A549 (cell line): ENCODE measurements at regions not wholly inside any gene's neighbourhood (a gene's known extent, or its start where the extent isn't known, plus 50 kb on each side); places are given as distances from the start of the nearest gene placed in this dataset.

ENCODE experiments used
- ATAC-seq, 2 experiments: fragments of 200-7000 bp in 1 of 2; fragments of >200 bp in 1 of 2; cut with Nextera tagmentation in 1 of 2; cut with Tn5 transposase in 1 of 2; 3 replicates each; pipeline versions ENCODE4 v1.8.0 to v1.9.1; 2018 to 2020; ENCODE audit warnings: mild to moderate bottlenecking in 1 of 2, moderate library complexity in 1 of 2
- CTCF ChIA-PET: fragments of 300-600 bp; sonication (Branson Sonifier 250); formaldehyde crosslinking; extraction: SDS; loops from one replicate; lab custom pipeline; 2021; ENCODE audit warnings: antibody characterized with exemption, inconsistent platforms; lab: Yijun Ruan, JAX
- POLR2A ChIA-PET: fragments of 350-600 bp; formaldehyde crosslinking; extraction: SDS; loops from one replicate; lab custom pipeline; 2021; ENCODE audit warnings: antibody characterized with exemption, inconsistent platforms; lab: Yijun Ruan, JAX
- DNase-seq, 2 experiments: peaks; one replicate each; pipeline versions ENCODE4 v3.0.0 to v3.0.0-alpha.2; 2011 to 2016; ENCODE audit warnings: low read depth in 1 of 2, low spot score in 1 of 2
- FAIRE-seq: peaks from 2 replicates; lab custom pipeline; 2011; peaks lifted over from hg19 to GRCh38; lab: Jason Lieb, UNC
- H3K27ac ChIP-seq, 2 experiments: fragments of >200 bp; sonication (Bioruptor Twin); formaldehyde crosslinking; 3 replicates each; pipeline ENCODE4 v1.5.1; 2016 to 2017
- H3K4me1 ChIP-seq: fragments of >200 bp; sonication (Bioruptor Twin); formaldehyde crosslinking; 3 replicates; pipeline ENCODE4 v1.6.1; 2016
- H3K4me2 ChIP-seq: fragments of >200 bp; sonication (Bioruptor Twin); formaldehyde crosslinking; 3 replicates; pipeline ENCODE4 v1.6.1; 2016
- H3K4me3 ChIP-seq: fragments of >200 bp; sonication (Bioruptor Twin); formaldehyde crosslinking; 3 replicates; pipeline ENCODE4 v1.5.1; 2016
- H3K9me3 ChIP-seq: fragments of >200 bp; sonication (Bioruptor Twin); formaldehyde crosslinking; 3 replicates; pipeline ENCODE4 v1.6.1; 2016
- ATOH8 ChIP-seq: fragments of 250-450 bp; sonication (Bioruptor Pico); IDR thresholded peaks from 2 replicates; pipeline ENCODE4 v1.5.0; 2020; ENCODE audit warnings: low read depth, mild to moderate bottlenecking, moderate library complexity
- BCL3 ChIP-seq: fragments of >200 bp; sonication (Bioruptor Twin); formaldehyde crosslinking; IDR thresholded peaks from 3 replicates; pipeline ENCODE4 v1.6.1; 2016
- BHLHE40 ChIP-seq: IDR thresholded peaks from 2 replicates; pipeline ENCODE4 v1.6.1; 2012; ENCODE audit warnings: low read depth, low read length, inconsistent platforms
- CHD2 ChIP-seq: fragments of 150-350 bp; IDR thresholded peaks from 2 replicates; pipeline ENCODE4 v1.6.1; 2014; ENCODE audit warnings: low read length; ENCODE audit not compliant: partially characterized antibody
- CHD4 ChIP-seq: fragments of 200-600 bp; sonication (generic); IDR thresholded peaks from 2 replicates; pipeline ENCODE4 v1.6.1; 2016; ENCODE audit warnings: antibody characterized with exemption, mild to moderate bottlenecking, borderline replicate concordance
- EHF ChIP-seq: fragments of 250-450 bp; sonication (Bioruptor Pico); IDR thresholded peaks from 2 replicates; pipeline ENCODE4 v1.5.0; 2020; ENCODE audit warnings: mild to moderate bottlenecking
- EP300 ChIP-seq, 2 experiments: fragments of >200 bp; sonication (Bioruptor Twin); formaldehyde crosslinking; IDR thresholded peaks; 2 replicates in 1 of 2; 3 replicates in 1 of 2; pipeline ENCODE4 v1.6.1; 2016 to 2017
- ESRRA ChIP-seq: fragments of 150-350 bp; IDR thresholded peaks from 2 replicates; pipeline ENCODE4 v1.6.1; 2014; ENCODE audit warnings: mild to moderate bottlenecking, low read length, borderline replicate concordance
- FOXS1 ChIP-seq: fragments of 250-450 bp; sonication (Bioruptor Pico); IDR thresholded peaks from 2 replicates; pipeline ENCODE4 v1.5.0; 2020; ENCODE audit warnings: mild to moderate bottlenecking, moderate library complexity
- HOXA7 ChIP-seq: fragments of 250-450 bp; sonication (Bioruptor Pico); IDR thresholded peaks from 2 replicates; pipeline ENCODE4 v1.5.0; 2020; ENCODE audit warnings: mild to moderate bottlenecking, moderate library complexity
- HOXB5 ChIP-seq: fragments of 250-450 bp; sonication (Bioruptor Pico); IDR thresholded peaks from 2 replicates; pipeline ENCODE4 v1.5.0; 2020; ENCODE audit warnings: mild to moderate bottlenecking, moderate library complexity
- JUN ChIP-seq, 2 experiments: fragments of >200 bp; sonication (Bioruptor Twin); formaldehyde crosslinking; IDR thresholded peaks; 2 replicates in 1 of 2; 3 replicates in 1 of 2; pipeline ENCODE4 v1.6.1; 2016 to 2017
- KDM1A ChIP-seq: fragments of 200-600 bp; sonication (generic); IDR thresholded peaks from 2 replicates; pipeline ENCODE4 v1.6.1; 2016; ENCODE audit warnings: low read depth, mild to moderate bottlenecking
- KDM5A ChIP-seq: fragments of 200-600 bp; sonication (generic); IDR thresholded peaks from 2 replicates; pipeline ENCODE4 v1.6.1; 2016; ENCODE audit warnings: antibody characterized with exemption, mild to moderate bottlenecking
- MAFK ChIP-seq: fragments of 450-650 bp; IDR thresholded peaks from 2 replicates; pipeline ENCODE4 v1.6.1; 2014; ENCODE audit not compliant: partially characterized antibody
- MAZ ChIP-seq: fragments of 150-350 bp; IDR thresholded peaks from 2 replicates; pipeline ENCODE4 v1.6.1; 2014; ENCODE audit warnings: antibody characterized with exemption, low read depth, low read length, borderline replicate concordance
- NFE2L2 ChIP-seq: fragments of 150-350 bp; conservative IDR thresholded peaks from 2 replicates; pipeline ENCODE4 v1.6.1; 2014; ENCODE audit warnings: low read length
- NPAS2 ChIP-seq: fragments of 250-450 bp; sonication (Bioruptor Pico); IDR thresholded peaks from 2 replicates; pipeline ENCODE4 v1.8.0; 2022; ENCODE audit warnings: mild to moderate bottlenecking, moderate library complexity, borderline replicate concordance
- PHF8 ChIP-seq: fragments of 200-600 bp; sonication (generic); IDR thresholded peaks from 2 replicates; pipeline ENCODE4 v1.6.1; 2016; ENCODE audit warnings: low read depth, mild to moderate bottlenecking, antibody characterized with exemption, moderate library complexity, borderline replicate concordance
- RAD21 ChIP-seq, 2 experiments: fragments of >200 bp in 1 of 2; sonication (Bioruptor Twin) in 1 of 2; formaldehyde crosslinking in 1 of 2; IDR thresholded peaks in 1 of 2; conservative IDR thresholded peaks in 1 of 2; 2 replicates in 1 of 2; 3 replicates in 1 of 2; pipeline ENCODE4 v1.6.1; 2012 to 2018; ENCODE audit warnings: inconsistent platforms in 1 of 2
- RCOR1 ChIP-seq: fragments of 150-350 bp; IDR thresholded peaks from 2 replicates; pipeline ENCODE4 v1.6.1; 2014; ENCODE audit warnings: antibody characterized with exemption, low read length, low read depth
- ZFP36 ChIP-seq: fragments of 450-650 bp; IDR thresholded peaks from 2 replicates; pipeline ENCODE4 v1.6.1; 2014; ENCODE audit warnings: borderline replicate concordance; ENCODE audit not compliant: partially characterized antibody
- WGBS: methylation state at CpG from one replicate; pipeline ENCODE4 v1.1.6; 2017; ENCODE audit errors: missing lambda C conversion rate; 5-methylcytosine and 5-hydroxymethylcytosine counted together

GRCh38 chr14:36241183-36241582 lies 64.7 kb upstream of the PTCSC3 start:
- DNase-seq (no peak), ATAC-seq (no peak), FAIRE-seq (peak; percentile 56)
- Histone ChIP-seq H3K4me2 (no peak overlapping the region), H3K27ac (no peak overlapping the region), H3K4me1 (no peaks in the 10 kb centered on the region), H3K4me3 (no peak overlapping the region), H3K9me3 (no peaks in the 10 kb centered on the region)
- CTCF ChIA-PET, result no interaction called here
- WGBS, result 94% methylated on average over 3 of the region's 3 CpGs
- POLR2A ChIA-PET, result interaction anchor here (0.6 kb wide), 1 partner anchor 66 kb away, joined by 3 read pairs; no protein-coding TSS in a partner anchor
- TF ChIP-seq HOXA7 (CRISPR knock-in tag) (no peak), RAD21 (conservative IDR thresholded peaks at IDR 0.05 in 1 of 2, IDR thresholded peaks at IDR 0.05 in 1 of 2) (0 out of 5 replicates have a peak, but pooled peaks of 1 of the 2 experiments have one; percentile 6)

- ChIA-PET CTCF (no interaction called here), POLR2A (no interaction called here)
- no peak for ATAC-seq
- H3K27ac ChIP-seq, result no peak overlapping the region
- TF ChIP-seq ESRRA (no peak), CHD4 (no peak)
- H3K4me3 ChIP-seq, result no peak overlapping the region
- FAIRE-seq, result no peak
- H3K9me3 ChIP-seq, result no peaks in the 10 kb centered on the region
- no peak overlapping the region for H3K4me2 ChIP-seq
- DNase-seq, result no peak
- 42% methylated on average over 13 of the region's 13 CpGs for WGBS
- no peaks in the 10 kb centered on the region for H3K4me1 ChIP-seq
These were observed 62.3 kb upstream of the PTCSC3 start for GRCh38 chr14:36238666-36239363.

- no peak overlapping the region for H3K4me2 ChIP-seq
These were observed 56.7 kb upstream of the PTCSC3 start for GRCh38 chr14:36233217-36233616.

GRCh38 chr14:36229262-36229661 lies 52.7 kb upstream of the PTCSC3 start:
- Histone ChIP-seq H3K4me3 (no peak overlapping the region), H3K4me2 (no peak overlapping the region), H3K27ac (no peak overlapping the region), H3K9me3 (no peaks in the 10 kb centered on the region), H3K4me1 (no peaks in the 10 kb centered on the region)
- FAIRE-seq (no peak), DNase-seq (no peak), ATAC-seq (no peak)
- no peak for TF ChIP-seq NPAS2 (CRISPR knock-in tag)
- no peak for TF ChIP-seq HOXA7 (CRISPR knock-in tag)
- TF ChIP-seq KDM5A, result no peak
- TF ChIP-seq ZFP36, result no peak
- no peak for TF ChIP-seq MAFK
- TF ChIP-seq FOXS1 (CRISPR knock-in tag), result no peak
- TF ChIP-seq RAD21 (conservative IDR thresholded peaks at IDR 0.05 in 1 of 2, IDR thresholded peaks at IDR 0.05 in 1 of 2), result no peak
- TF ChIP-seq MAZ, result no peak
- CTCF ChIA-PET, result interaction anchor here (0.6 kb wide), 1 partner anchor 17 kb away, joined by 4 read pairs; no protein-coding TSS in a partner anchor
- 48% methylated on average over 2 of the region's 2 CpGs for WGBS
- POLR2A ChIA-PET, result no interaction called here

More at GRCh38 chr14:36233217-36233616, 56.7 kb upstream of the PTCSC3 start:
- no peak overlapping the region for H3K4me3 ChIP-seq
- no peaks in the 10 kb centered on the region for H3K9me3 ChIP-seq
- POLR2A ChIA-PET, result no interaction called here
- TF ChIP-seq FOXS1 (CRISPR knock-in tag), result no peak
- no peak for TF ChIP-seq NFE2L2
- TF ChIP-seq HOXB5 (CRISPR knock-in tag), result no peak
- TF ChIP-seq CHD4, result no peak
- TF ChIP-seq KDM1A, result no peak
- TF ChIP-seq BCL3, result no peak
- TF ChIP-seq CHD2, result no peak
- TF ChIP-seq EHF (CRISPR knock-in tag), result no peak
- no peak for TF ChIP-seq ATOH8 (CRISPR knock-in tag)
- TF ChIP-seq JUN (IDR thresholded peaks at IDR 0.05), result no peak
- no peak for TF ChIP-seq NPAS2 (CRISPR knock-in tag)
- no peak for TF ChIP-seq EP300 (IDR thresholded peaks at IDR 0.05)
- TF ChIP-seq BHLHE40, result no peak
- TF ChIP-seq RCOR1, result no peak
- TF ChIP-seq PHF8, result no peak
- DNase-seq (no peak), ATAC-seq (no peak), FAIRE-seq (no peak)
- no peaks in the 10 kb centered on the region for H3K4me1 ChIP-seq
- CTCF ChIA-PET, result interaction anchor here (0.9 to 1.6 kb wide), 2 partner anchors 163 to 292 kb away, joined by 5 to 6 read pairs; no protein-coding TSS in a partner anchor
- H3K27ac ChIP-seq, result no peak overlapping the region
